Right renal cortex interstitium (tissue), 3 donors: ENCODE measurements at regions not wholly inside any gene's neighbourhood (a gene's known extent, or its start where the extent isn't known, plus 50 kb on each side); places are given as distances from the start of the nearest gene placed in this dataset.

Experiments
- DNase-seq, 3 donors: peaks; one replicate each; pipeline ENCODE4 v3.0.0-alpha.2; 2013; ENCODE audit warnings: low read depth in 3 of 3, low spot score in 2 of 3

GRCh38 chr2:221095356-221095755 is 476.7 kb downstream of the EPHA4 start:
- DNase-seq = no peak

GRCh38 chr2:221096706-221097567 is 475.2 kb downstream of the EPHA4 start:
- no peak for DNase-seq

- DNase-seq = no peak
Observed at GRCh38 chr2:221097568-221097915, 474.6 kb downstream of the EPHA4 start.

GRCh38 chr2:221097949-221098348 is 474.2 kb downstream of the EPHA4 start:
- DNase-seq = no peak

- no peak for DNase-seq
Observed at GRCh38 chr2:221100467-221101089, 471.5 kb downstream of the EPHA4 start.

GRCh38 chr2:221102896-221103688 is 469.0 kb downstream of the EPHA4 start:
- no peak for DNase-seq

- DNase-seq = no peak
Observed at GRCh38 chr2:221103930-221104329, 468.2 kb downstream of the EPHA4 start.

- no peak for DNase-seq
Observed at GRCh38 chr2:221104361-221104811, 467.7 kb downstream of the EPHA4 start.

- no peak for DNase-seq
Observed at GRCh38 chr2:221106241-221106640, 465.9 kb downstream of the EPHA4 start.

GRCh38 chr2:221107424-221107823 is 464.7 kb downstream of the EPHA4 start:
- no peak for DNase-seq

- DNase-seq = no peak
Observed at GRCh38 chr2:221109552-221109951, 462.6 kb downstream of the EPHA4 start.

- DNase-seq = no peak
Observed at GRCh38 chr2:221111739-221112138, 460.4 kb downstream of the EPHA4 start.

- no peak for DNase-seq
Observed at GRCh38 chr2:221112744-221113143, 459.4 kb downstream of the EPHA4 start.

- DNase-seq = no peak
Observed at GRCh38 chr2:221115944-221116343, 456.2 kb downstream of the EPHA4 start.

GRCh38 chr2:221120643-221121042 is 451.5 kb downstream of the EPHA4 start:
- no peak for DNase-seq

- DNase-seq = no peak
Observed at GRCh38 chr2:221123396-221123795, 448.7 kb downstream of the EPHA4 start.

GRCh38 chr2:221124532-221125240 is 447.4 kb downstream of the EPHA4 start:
- no peak for DNase-seq

- no peak for DNase-seq
Observed at GRCh38 chr2:221125691-221126090, 446.4 kb downstream of the EPHA4 start.

- no peak for DNase-seq
Observed at GRCh38 chr2:221129657-221130056, 442.4 kb downstream of the EPHA4 start.

GRCh38 chr2:221130431-221130830 is 441.7 kb downstream of the EPHA4 start:
- DNase-seq = no peak

GRCh38 chr2:221133941-221134340 is 438.2 kb downstream of the EPHA4 start:
- no peak for DNase-seq
